Panc1 (cell line): ENCODE measurements at regions not wholly inside any gene's neighbourhood (a gene's known extent, or its start where the extent isn't known, plus 50 kb on each side); places are given as distances from the start of the nearest gene placed in this dataset.
"Not testable (repeated sequence)": the region's sequence is repeated elsewhere in the genome, so short reads cannot be mapped to it uniquely, and the experiment has no call there.

ENCODE experiments used
- ATAC-seq: fragments of 200-7000 bp; cut with Tn5 transposase; 2 replicates; pipeline ENCODE4 v1.9.1; 2020; ENCODE audit warnings: mild to moderate bottlenecking, moderate library complexity
- BruUV-seq: library from RNA; stranded (reverse); fragments of 400-500 nt; replicated peaks from 2 replicates; lab custom pipeline; 2021; lab: Mats Ljungman, UMichigan
- CTCF ChIA-PET: fragments of 300-600 bp; sonication (Branson Sonifier 250); formaldehyde crosslinking; loops from one replicate; lab custom pipeline; 2022; ENCODE audit warnings: antibody characterized with exemption; lab: Charles Lee
- POLR2A ChIA-PET: fragments of 300-600 bp; sonication (Branson Sonifier 250); formaldehyde crosslinking; loops from one replicate; lab custom pipeline; 2022; ENCODE audit warnings: antibody characterized with exemption; lab: Charles Lee
- DNase-seq: peaks from one replicate; pipeline ENCODE4 v3.0.0-alpha.2; 2010; ENCODE audit warnings: low read depth, low spot score
- H3K27ac ChIP-seq: 2 replicates; pipeline ENCODE4 v1.5.1; 2011; ENCODE audit warnings: mild to moderate bottlenecking, low read length, inconsistent platforms
- H3K27me3 ChIP-seq: fragments of 200-500 bp; sonication (Bioruptor generic); 2 replicates; pipeline ENCODE4 v1.6.0; 2014; ENCODE audit warnings: low read length, inconsistent platforms; ENCODE audit not compliant: control insufficient read depth, insufficient read depth
- H3K36me3 ChIP-seq: fragments of 200-500 bp; sonication (Bioruptor generic); 2 replicates; pipeline ENCODE4 v1.5.1; 2014; ENCODE audit warnings: inconsistent platforms, mild to moderate bottlenecking, low read length, moderate library complexity; ENCODE audit not compliant: control insufficient read depth, insufficient read depth
- H3K4me1 ChIP-seq: 2 replicates; pipeline ENCODE4 v1.5.1; 2011; ENCODE audit warnings: inconsistent platforms, mild to moderate bottlenecking, low read length, moderate library complexity; ENCODE audit not compliant: control insufficient read depth, insufficient read depth
- H3K4me3 ChIP-seq, 2 experiments: 2 replicates each; pipeline ENCODE4 v1.5.1; 2011 to 2012; ENCODE audit warnings: low read depth in 2 of 2, low read length in 2 of 2, mild to moderate bottlenecking in 2 of 2, inconsistent platforms in 1 of 2, moderate library complexity in 1 of 2
- H3K9me3 ChIP-seq: fragments of 200-500 bp; sonication (Bioruptor generic); 2 replicates; pipeline ENCODE4 v1.5.1; 2014; ENCODE audit warnings: low read depth, mild to moderate bottlenecking, inconsistent platforms, low read length, moderate library complexity; ENCODE audit not compliant: control insufficient read depth, insufficient read depth
- in situ Hi-C: cut with HindIII; loops from 2 replicates; pipeline ENCODE4 v1.10.0; 2016; ENCODE audit warnings: low sequenced_read_pairs, low pct_unique_long_range_greater_than_20kb
- intact Hi-C: fragments of 100-400 bp; cut with micrococcal nuclease; formaldehyde crosslinking; loops from one replicate; pipeline ENCODE4 v1.10.0; 2022; ENCODE audit not compliant: unreplicated experiment
- TF ChIP-seq, protein P1 (sequence below): fragments of 450-650 bp; IDR thresholded peaks from 2 replicates; pipeline ENCODE4 v1.5.1; 2017; ENCODE audit warnings: mild to moderate bottlenecking

DNA sequence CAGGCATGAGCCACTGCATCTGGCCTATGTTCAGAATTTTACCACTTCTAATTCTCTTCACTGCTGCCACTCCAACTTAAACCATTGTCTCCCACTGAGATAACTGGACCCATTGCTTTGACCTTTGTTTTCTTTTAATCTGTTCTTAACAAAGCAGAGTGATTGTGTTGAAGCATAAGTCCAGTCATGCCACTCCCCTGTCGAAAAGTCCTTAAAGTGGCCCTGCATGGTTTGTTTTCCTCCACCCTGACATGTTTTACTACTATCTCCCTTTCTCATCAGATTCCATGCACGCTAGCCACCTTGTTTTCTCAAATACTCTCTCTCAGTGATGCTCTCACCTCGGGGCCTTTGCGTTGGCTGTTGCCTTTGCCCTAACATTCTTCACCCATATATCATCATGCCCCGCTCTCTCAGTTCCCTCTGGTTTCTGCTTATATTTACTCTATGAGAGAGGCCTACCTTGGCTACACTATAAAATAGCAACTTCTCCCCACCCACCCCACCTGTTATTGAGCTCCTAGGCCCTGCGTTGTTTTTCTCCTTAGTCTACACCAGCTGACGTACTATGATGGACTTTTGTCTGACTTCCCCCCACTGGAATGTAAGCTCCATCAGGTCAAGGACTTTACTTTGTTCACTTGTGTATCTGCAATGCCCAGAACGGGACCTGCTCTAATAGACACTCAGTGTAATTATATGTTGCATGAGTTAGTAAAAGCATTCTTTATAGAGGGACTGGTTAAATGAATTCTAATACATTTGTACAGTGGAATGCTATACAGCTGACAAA is 75.6 kb upstream of the GARIN1A start:
- H3K27me3 ChIP-seq, H3K27ac ChIP-seq, BruUV-seq, POLR2A ChIA-PET, H3K36me3 ChIP-seq, H3K4me3 ChIP-seq, H3K9me3 ChIP-seq, intact Hi-C loops, DNase-seq, CTCF ChIA-PET, in situ Hi-C loops, H3K4me1 ChIP-seq: not testable (repeated sequence)
- peak; percentile 21; the same call in 1 of the 2 replicates for ATAC-seq

DNA sequence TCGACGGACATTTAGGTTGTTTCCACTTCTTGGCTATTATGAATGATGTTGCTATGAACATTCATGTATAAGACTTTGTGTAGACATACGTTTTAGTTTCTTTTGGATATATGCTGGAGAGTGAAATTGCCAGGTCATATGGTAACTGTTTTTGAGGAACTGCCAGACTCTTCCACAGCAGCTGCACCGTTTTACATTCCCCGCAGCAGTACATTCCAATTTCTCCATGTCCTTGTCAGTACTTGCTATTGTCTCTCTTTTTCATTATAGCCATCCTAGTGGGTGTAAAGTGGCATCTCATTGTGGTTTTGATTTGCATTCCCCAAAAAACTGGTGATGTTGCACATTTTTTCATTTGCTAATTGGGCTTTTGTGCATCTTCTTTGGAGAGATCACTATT is 73.1 kb upstream of the GARIN1A start:
- CTCF ChIA-PET, H3K27ac ChIP-seq, BruUV-seq, ATAC-seq, intact Hi-C loops, H3K9me3 ChIP-seq, H3K36me3 ChIP-seq, H3K4me3 ChIP-seq, in situ Hi-C loops, H3K27me3 ChIP-seq, H3K4me1 ChIP-seq, POLR2A ChIA-PET, DNase-seq: not testable (repeated sequence)

DNA sequence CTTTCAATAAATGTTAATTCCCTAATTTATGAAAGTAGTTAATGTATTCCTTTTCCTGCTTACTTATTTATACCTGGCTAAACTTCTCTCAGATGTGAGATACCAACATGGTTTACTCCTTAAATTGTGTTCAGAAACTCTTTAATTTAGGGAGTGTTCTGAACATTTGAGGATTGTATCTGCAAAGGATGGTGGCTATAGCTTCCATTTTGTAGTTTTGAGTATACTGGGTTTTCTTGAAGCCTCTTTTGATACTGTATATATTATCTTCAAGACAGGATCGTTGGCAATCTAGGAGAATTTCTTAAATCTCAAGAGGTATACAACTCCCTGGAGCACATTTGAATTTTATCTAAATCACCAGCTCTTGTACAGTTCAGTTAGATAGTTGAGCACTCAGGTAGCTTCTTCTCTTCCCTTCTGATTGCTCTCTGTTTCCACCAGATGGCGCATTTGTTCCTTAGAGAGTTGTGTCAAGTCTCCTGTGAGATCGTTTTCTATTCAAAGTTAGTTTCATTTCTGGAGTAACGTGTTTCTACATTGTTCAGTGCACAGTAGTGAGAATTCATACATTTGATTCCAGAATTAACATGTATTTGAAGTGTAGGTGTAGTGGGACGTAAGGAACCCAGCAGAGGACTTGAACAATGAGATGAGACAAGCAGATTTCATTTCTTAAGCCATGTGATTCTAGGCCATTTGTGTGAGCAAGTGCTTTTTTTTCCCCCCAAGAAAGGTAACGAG is 63.2 kb upstream of the GARIN1A start:
- in situ Hi-C loops: not testable (repeated sequence)
- intact Hi-C loops: loop anchor here (5.0 kb wide), 1 partner anchor 273 kb away; no protein-coding TSS in a partner anchor

DNA sequence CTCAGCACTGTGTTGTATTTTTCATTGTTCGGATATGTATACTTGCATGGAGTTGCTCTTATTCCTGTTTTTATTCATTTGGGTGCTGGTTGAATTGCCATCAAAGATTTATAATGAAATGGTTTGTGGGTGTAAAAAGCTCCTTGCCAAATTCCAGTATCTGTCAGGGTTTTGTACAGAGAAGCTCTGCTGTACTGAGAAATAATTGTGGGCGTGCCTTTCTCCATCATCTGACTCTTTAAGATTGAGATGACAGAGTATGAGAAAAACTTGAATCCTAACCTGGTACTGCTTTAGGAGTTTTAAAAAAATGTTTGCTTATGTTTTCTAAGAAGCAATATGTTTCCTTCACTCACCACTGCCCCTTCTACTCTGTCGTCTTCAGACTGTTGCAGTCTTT is 58.7 kb upstream of the GARIN1A start:
- CTCF ChIA-PET, H3K36me3 ChIP-seq, in situ Hi-C loops, H3K4me1 ChIP-seq, H3K4me3 ChIP-seq, POLR2A ChIA-PET, BruUV-seq, DNase-seq, H3K27me3 ChIP-seq, intact Hi-C loops, ATAC-seq, H3K9me3 ChIP-seq, H3K27ac ChIP-seq: not testable (repeated sequence)

More for the DNA sequence above, 63.2 kb upstream of the GARIN1A start:
- H3K4me3 ChIP-seq, H3K27me3 ChIP-seq, H3K36me3 ChIP-seq, H3K4me1 ChIP-seq, BruUV-seq, H3K9me3 ChIP-seq, POLR2A ChIA-PET: not testable (repeated sequence)
- CTCF ChIA-PET: interaction anchor here (1.0 kb wide), 1 partner anchor 271 kb away, joined by 4 read pairs; no protein-coding TSS in a partner anchor
- DNase-seq (peak; percentile 45), ATAC-seq (peak; percentile 93)
- H3K27ac ChIP-seq: 0 out of 2 replicates have a peak overlapping the region, but pooled peaks have one; percentile 44
- TF ChIP-seq, protein P1, sequence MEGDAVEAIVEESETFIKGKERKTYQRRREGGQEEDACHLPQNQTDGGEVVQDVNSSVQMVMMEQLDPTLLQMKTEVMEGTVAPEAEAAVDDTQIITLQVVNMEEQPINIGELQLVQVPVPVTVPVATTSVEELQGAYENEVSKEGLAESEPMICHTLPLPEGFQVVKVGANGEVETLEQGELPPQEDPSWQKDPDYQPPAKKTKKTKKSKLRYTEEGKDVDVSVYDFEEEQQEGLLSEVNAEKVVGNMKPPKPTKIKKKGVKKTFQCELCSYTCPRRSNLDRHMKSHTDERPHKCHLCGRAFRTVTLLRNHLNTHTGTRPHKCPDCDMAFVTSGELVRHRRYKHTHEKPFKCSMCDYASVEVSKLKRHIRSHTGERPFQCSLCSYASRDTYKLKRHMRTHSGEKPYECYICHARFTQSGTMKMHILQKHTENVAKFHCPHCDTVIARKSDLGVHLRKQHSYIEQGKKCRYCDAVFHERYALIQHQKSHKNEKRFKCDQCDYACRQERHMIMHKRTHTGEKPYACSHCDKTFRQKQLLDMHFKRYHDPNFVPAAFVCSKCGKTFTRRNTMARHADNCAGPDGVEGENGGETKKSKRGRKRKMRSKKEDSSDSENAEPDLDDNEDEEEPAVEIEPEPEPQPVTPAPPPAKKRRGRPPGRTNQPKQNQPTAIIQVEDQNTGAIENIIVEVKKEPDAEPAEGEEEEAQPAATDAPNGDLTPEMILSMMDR: peak; percentile 72; the same call in 1 of the 2 replicates

DNA sequence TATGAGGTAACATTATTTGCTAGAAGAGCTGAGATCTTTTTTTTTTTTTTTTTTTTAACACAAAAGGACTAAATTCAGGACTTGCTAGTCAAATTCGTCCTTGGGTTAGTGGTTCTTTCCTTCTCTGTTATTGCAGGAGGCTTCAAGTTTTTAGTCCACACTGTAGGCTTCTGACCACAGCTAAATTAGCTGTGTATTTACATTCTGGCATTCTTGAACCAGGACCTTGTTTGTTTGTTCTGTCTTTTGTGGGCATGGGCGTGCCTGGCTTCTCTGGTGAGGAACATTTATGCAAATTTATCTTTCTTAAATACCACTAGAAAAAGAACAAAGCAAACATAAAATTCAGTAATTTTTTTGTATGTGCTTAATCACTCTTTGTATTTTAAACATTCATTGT is 57.3 kb upstream of the GARIN1A start:
- DNase-seq, CTCF ChIA-PET, H3K36me3 ChIP-seq, H3K9me3 ChIP-seq, H3K27me3 ChIP-seq, POLR2A ChIA-PET, H3K4me1 ChIP-seq, ATAC-seq, intact Hi-C loops, H3K4me3 ChIP-seq, H3K27ac ChIP-seq, in situ Hi-C loops: not testable (repeated sequence)
- BruUV-seq: TSS peak; percentile 37

DNA sequence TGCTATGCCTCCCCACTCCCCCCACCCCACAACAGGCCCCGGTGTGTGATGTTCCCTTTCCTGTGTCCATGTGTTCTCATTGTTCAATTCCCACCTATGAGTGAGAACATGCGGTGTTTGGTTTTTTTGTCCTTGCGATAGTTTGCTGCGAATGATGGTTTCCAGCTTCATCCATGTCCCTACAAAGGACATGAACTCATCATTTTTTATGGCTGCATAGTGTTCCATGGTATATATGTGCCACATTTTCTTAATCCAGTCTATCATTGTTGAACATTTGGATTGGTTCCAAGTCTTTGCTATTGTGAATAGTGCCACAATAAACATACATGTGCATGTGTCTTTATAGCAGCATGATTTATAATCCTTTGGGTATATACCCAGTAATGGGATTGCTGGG is 55.3 kb upstream of the GARIN1A start:
- H3K4me3 ChIP-seq, POLR2A ChIA-PET, DNase-seq, H3K4me1 ChIP-seq, H3K27ac ChIP-seq, ATAC-seq, in situ Hi-C loops, BruUV-seq, H3K36me3 ChIP-seq, intact Hi-C loops, H3K27me3 ChIP-seq, H3K9me3 ChIP-seq, CTCF ChIA-PET: not testable (repeated sequence)
